ENCODE measurements at regions not wholly inside any gene's neighbourhood (a gene's known extent, or its start where the extent isn't known, plus 50 kb on each side); places are given as distances from the start of the nearest gene placed in this dataset.
A peak's percentile ranks its signal among the peaks of the same experiment; 100 is the strongest.
"Not testable (repeated sequence)": the region's sequence is repeated elsewhere in the genome, so short reads cannot be mapped to it uniquely, and the experiment has no call there.

GRCh38 chr7:86366946-86367345 lies 276.8 kb upstream of the GRM3 start:
- no peaks in the 10 kb centered on the region for H3K36me3 ChIP-seq (ENCODE audit: control insufficient read depth, insufficient read depth, low read length)
- H3K18ac ChIP-seq (ENCODE audit: low read length), result no peak overlapping the region
- no peaks in the 10 kb centered on the region for H3K4me1 ChIP-seq (ENCODE audit: control insufficient read depth, low read depth, low read length)
- no peak overlapping the region for H3K56ac ChIP-seq (ENCODE audit: low read length)
- H3K4me3 ChIP-seq (ENCODE audit: low read length), result no peak overlapping the region
- H2BK15ac ChIP-seq (replicated peaks; ENCODE audit: low read depth), result no peak overlapping the region
- no peak overlapping the region for H3K9ac ChIP-seq (ENCODE audit: low read length)
- H3K79me2 ChIP-seq (ENCODE audit: control insufficient read depth, insufficient read depth, low read length), result no peaks in the 10 kb centered on the region
- no peak overlapping the region for H4K5ac ChIP-seq (ENCODE audit: low read length)
- no peaks in the 10 kb centered on the region for H3K79me1 ChIP-seq (ENCODE audit: low read length)
- no peak overlapping the region for H2BK120ac ChIP-seq (ENCODE audit: low read depth, low read length)
- H3K4ac ChIP-seq (ENCODE audit: low read depth, low read length), result no peak overlapping the region
- H3K23ac ChIP-seq (ENCODE audit: low read length), result no peak overlapping the region
- no peak overlapping the region for H3K4me2 ChIP-seq (ENCODE audit: low read length)
- no peak overlapping the region for H2AK5ac ChIP-seq (ENCODE audit: low read length)
- DNase-seq, result no peak
- H2BK5ac ChIP-seq (ENCODE audit: low read length), result no peak overlapping the region
- no peaks in the 10 kb centered on the region for H3K27me3 ChIP-seq (ENCODE audit: insufficient read depth, low read length, poor library complexity)
- H3K27ac ChIP-seq (ENCODE audit: low read depth, low read length), result no peak overlapping the region
- no peak overlapping the region for H4K8ac ChIP-seq (ENCODE audit: low read depth, low read length)

- not testable (repeated sequence) for H3K4me2 ChIP-seq (ENCODE audit: low read length); H3K79me2 ChIP-seq (ENCODE audit: control insufficient read depth, insufficient read depth, low read length); H3K4me1 ChIP-seq (ENCODE audit: control insufficient read depth, low read depth, low read length); H3K23ac ChIP-seq (ENCODE audit: low read length); H3K4ac ChIP-seq (ENCODE audit: low read depth, low read length); H3K9ac ChIP-seq (ENCODE audit: low read length); H2AK5ac ChIP-seq (ENCODE audit: low read length); H2BK15ac ChIP-seq (replicated peaks; ENCODE audit: low read depth); H3K36me3 ChIP-seq (ENCODE audit: control insufficient read depth, insufficient read depth, low read length); H4K8ac ChIP-seq (ENCODE audit: low read depth, low read length); H3K56ac ChIP-seq (ENCODE audit: low read length); H4K5ac ChIP-seq (ENCODE audit: low read length); DNase-seq; H2BK120ac ChIP-seq (ENCODE audit: low read depth, low read length); H2BK5ac ChIP-seq (ENCODE audit: low read length); H3K4me3 ChIP-seq (ENCODE audit: low read length); H3K27ac ChIP-seq (ENCODE audit: low read depth, low read length); H3K79me1 ChIP-seq (ENCODE audit: low read length); H3K27me3 ChIP-seq (ENCODE audit: insufficient read depth, low read length, poor library complexity); H3K18ac ChIP-seq (ENCODE audit: low read length)
- no CpG with 5 or more reads among the region's 14 CpGs for WGBS (ENCODE audit: extremely low coverage, insufficient coverage, low lambda C conversion rate)
Measured at GRCh38 chr7:86340407-86340806, 303.3 kb upstream of the GRM3 start.

GRCh38 chr7:86339051-86339450 lies 304.7 kb upstream of the GRM3 start:
- no peaks in the 10 kb centered on the region for H3K4me1 ChIP-seq (ENCODE audit: control insufficient read depth, low read depth, low read length)
- H2AK5ac ChIP-seq (ENCODE audit: low read length), result no peak overlapping the region
- H3K23ac ChIP-seq (ENCODE audit: low read length), result no peak overlapping the region
- H4K8ac ChIP-seq (ENCODE audit: low read depth, low read length), result no peak overlapping the region
- no peak overlapping the region for H2BK15ac ChIP-seq (replicated peaks; ENCODE audit: low read depth)
- H3K56ac ChIP-seq (ENCODE audit: low read length), result no peak overlapping the region
- no peak overlapping the region for H4K5ac ChIP-seq (ENCODE audit: low read length)
- H3K4ac ChIP-seq (ENCODE audit: low read depth, low read length), result no peak overlapping the region
- H3K4me3 ChIP-seq (ENCODE audit: low read length), result no peak overlapping the region
- DNase-seq, result peak; percentile 38
- no peak overlapping the region for H2BK5ac ChIP-seq (ENCODE audit: low read length)
- no peaks in the 10 kb centered on the region for H3K79me1 ChIP-seq (ENCODE audit: low read length)
- no CpG with 5 or more reads among the region's 3 CpGs for whole genome bisulfite sequencing (ENCODE audit: extremely low coverage, insufficient coverage, low lambda C conversion rate)
- no peaks in the 10 kb centered on the region for H3K27me3 ChIP-seq (ENCODE audit: insufficient read depth, low read length, poor library complexity)
- no peaks in the 10 kb centered on the region for H3K36me3 ChIP-seq (ENCODE audit: control insufficient read depth, insufficient read depth, low read length)
- H3K4me2 ChIP-seq (ENCODE audit: low read length), result no peak overlapping the region
- H3K9ac ChIP-seq (ENCODE audit: low read length), result no peak overlapping the region
- H3K18ac ChIP-seq (ENCODE audit: low read length), result no peak overlapping the region
- no peak overlapping the region for H3K27ac ChIP-seq (ENCODE audit: low read depth, low read length)
- H2BK120ac ChIP-seq (ENCODE audit: low read depth, low read length), result no peak overlapping the region
- no peaks in the 10 kb centered on the region for H3K79me2 ChIP-seq (ENCODE audit: control insufficient read depth, insufficient read depth, low read length)

GRCh38 chr7:86328801-86329433 lies 314.8 kb upstream of the GRM3 start:
- Histone ChIP-seq H2BK5ac (ENCODE audit: low read length) (no peak overlapping the region), H3K36me3 (ENCODE audit: control insufficient read depth, insufficient read depth, low read length) (no peaks in the 10 kb centered on the region), H2BK15ac (replicated peaks; ENCODE audit: low read depth) (no peak overlapping the region), H3K79me1 (ENCODE audit: low read length) (no peaks in the 10 kb centered on the region), H3K23ac (ENCODE audit: low read length) (no peak overlapping the region), H3K4me3 (ENCODE audit: low read length) (no peak overlapping the region), H3K4me1 (ENCODE audit: control insufficient read depth, low read depth, low read length) (no peaks in the 10 kb centered on the region), H3K4me2 (ENCODE audit: low read length) (no peak overlapping the region), H4K5ac (ENCODE audit: low read length) (no peak overlapping the region), H4K8ac (ENCODE audit: low read depth, low read length) (no peak overlapping the region), H2BK120ac (ENCODE audit: low read depth, low read length) (no peak overlapping the region), H3K4ac (ENCODE audit: low read depth, low read length) (no peak overlapping the region), H2AK5ac (ENCODE audit: low read length) (no peak overlapping the region), H3K79me2 (ENCODE audit: control insufficient read depth, insufficient read depth, low read length) (no peaks in the 10 kb centered on the region), H3K56ac (ENCODE audit: low read length) (no peak overlapping the region), H3K27me3 (ENCODE audit: insufficient read depth, low read length, poor library complexity) (no peaks in the 10 kb centered on the region), H3K9ac (ENCODE audit: low read length) (no peak overlapping the region), H3K27ac (ENCODE audit: low read depth, low read length) (no peak overlapping the region), H3K18ac (ENCODE audit: low read length) (no peak overlapping the region)
- no peak for DNase-seq
- WGBS (ENCODE audit: extremely low coverage, insufficient coverage, low lambda C conversion rate), result no CpG with 5 or more reads among the region's 1 CpG

- no peak overlapping the region for H3K27ac ChIP-seq (ENCODE audit: low read depth, low read length)
- H3K56ac ChIP-seq (ENCODE audit: low read length), result no peak overlapping the region
- H3K4me1 ChIP-seq (ENCODE audit: control insufficient read depth, low read depth, low read length), result no peaks in the 10 kb centered on the region
- no peak overlapping the region for H3K4ac ChIP-seq (ENCODE audit: low read depth, low read length)
- no peak overlapping the region for H4K5ac ChIP-seq (ENCODE audit: low read length)
- H3K4me3 ChIP-seq (ENCODE audit: low read length), result no peak overlapping the region
- no peak overlapping the region for H3K18ac ChIP-seq (ENCODE audit: low read length)
- no peaks in the 10 kb centered on the region for H3K36me3 ChIP-seq (ENCODE audit: control insufficient read depth, insufficient read depth, low read length)
- H3K4me2 ChIP-seq (ENCODE audit: low read length), result no peak overlapping the region
- DNase-seq, result no peak
- no peaks in the 10 kb centered on the region for H3K79me2 ChIP-seq (ENCODE audit: control insufficient read depth, insufficient read depth, low read length)
- no peak overlapping the region for H2BK15ac ChIP-seq (replicated peaks; ENCODE audit: low read depth)
- H3K23ac ChIP-seq (ENCODE audit: low read length), result no peak overlapping the region
- no peak overlapping the region for H3K9ac ChIP-seq (ENCODE audit: low read length)
- no peaks in the 10 kb centered on the region for H3K79me1 ChIP-seq (ENCODE audit: low read length)
- no peaks in the 10 kb centered on the region for H3K27me3 ChIP-seq (ENCODE audit: insufficient read depth, low read length, poor library complexity)
- H2BK5ac ChIP-seq (ENCODE audit: low read length), result no peak overlapping the region
- no peak overlapping the region for H2AK5ac ChIP-seq (ENCODE audit: low read length)
- no peak overlapping the region for H4K8ac ChIP-seq (ENCODE audit: low read depth, low read length)
- H2BK120ac ChIP-seq (ENCODE audit: low read depth, low read length), result no peak overlapping the region
Measured at GRCh38 chr7:86326847-86327246, 316.9 kb upstream of the GRM3 start.

- no peaks in the 10 kb centered on the region for H3K4me1 ChIP-seq (ENCODE audit: control insufficient read depth, low read depth, low read length)
- no peak overlapping the region for H3K18ac ChIP-seq (ENCODE audit: low read length)
- no CpG with 5 or more reads among the region's 1 CpG for WGBS (ENCODE audit: extremely low coverage, insufficient coverage, low lambda C conversion rate)
- H2BK15ac ChIP-seq (replicated peaks; ENCODE audit: low read depth), result no peak overlapping the region
- no peak overlapping the region for H2BK5ac ChIP-seq (ENCODE audit: low read length)
- H3K79me1 ChIP-seq (ENCODE audit: low read length), result no peaks in the 10 kb centered on the region
- H3K4me3 ChIP-seq (ENCODE audit: low read length), result no peak overlapping the region
- no peak overlapping the region for H3K56ac ChIP-seq (ENCODE audit: low read length)
- H3K27ac ChIP-seq (ENCODE audit: low read depth, low read length), result no peak overlapping the region
- no peaks in the 10 kb centered on the region for H3K36me3 ChIP-seq (ENCODE audit: control insufficient read depth, insufficient read depth, low read length)
- H3K4ac ChIP-seq (ENCODE audit: low read depth, low read length), result no peak overlapping the region
- H3K23ac ChIP-seq (ENCODE audit: low read length), result no peak overlapping the region
- no peak for DNase-seq
- H3K4me2 ChIP-seq (ENCODE audit: low read length), result no peak overlapping the region
- no peak overlapping the region for H2BK120ac ChIP-seq (ENCODE audit: low read depth, low read length)
- H3K9ac ChIP-seq (ENCODE audit: low read length), result no peak overlapping the region
- no peaks in the 10 kb centered on the region for H3K27me3 ChIP-seq (ENCODE audit: insufficient read depth, low read length, poor library complexity)
- no peak overlapping the region for H4K5ac ChIP-seq (ENCODE audit: low read length)
- H2AK5ac ChIP-seq (ENCODE audit: low read length), result no peak overlapping the region
- H3K79me2 ChIP-seq (ENCODE audit: control insufficient read depth, insufficient read depth, low read length), result no peaks in the 10 kb centered on the region
- H4K8ac ChIP-seq (ENCODE audit: low read depth, low read length), result no peak overlapping the region
Measured at GRCh38 chr7:86320889-86321288, 322.8 kb upstream of the GRM3 start.
